NCI-H446 (cell line): ENCODE measurements at regions not wholly inside any gene's neighbourhood (a gene's known extent, or its start where the extent isn't known, plus 50 kb on each side); places are given as distances from the start of the nearest gene placed in this dataset.
"Not testable (repeated sequence)": the region's sequence is repeated elsewhere in the genome, so short reads cannot be mapped to it uniquely, and the experiment has no call there.

ENCODE experiments used
- DNase-seq, 2 experiments: peaks; one replicate each; lab custom pipeline; 2025; lab: John Stamatoyannopoulos, UW

- no peak for DNase-seq
Observed at GRCh38 chr3:144816323-144816722, 844.7 kb downstream of the DIPK2A start.

GRCh38 chr3:144818973-144819372, 847.4 kb downstream of the DIPK2A start:
- DNase-seq: no peak

GRCh38 chr3:144820232-144820631, 848.6 kb downstream of the DIPK2A start:
- not testable (repeated sequence) for DNase-seq

- DNase-seq: no peak
Observed at GRCh38 chr3:144820726-144821125, 849.1 kb downstream of the DIPK2A start.

- no peak for DNase-seq
Observed at GRCh38 chr3:144821583-144821982, 850.0 kb downstream of the DIPK2A start.

GRCh38 chr3:144822671-144823070, 851.0 kb downstream of the DIPK2A start:
- DNase-seq: no peak

GRCh38 chr3:144831955-144832716, 860.5 kb downstream of the DIPK2A start:
- DNase-seq: no peak

- DNase-seq: no peak
Observed at GRCh38 chr3:144839991-144840390, 868.4 kb downstream of the DIPK2A start.

- no peak for DNase-seq
Observed at GRCh38 chr3:144840866-144841265, 869.2 kb downstream of the DIPK2A start.

GRCh38 chr3:144843099-144843498, 871.5 kb downstream of the DIPK2A start:
- no peak for DNase-seq

- DNase-seq: no peak
Observed at GRCh38 chr3:144852999-144853398, 881.4 kb downstream of the DIPK2A start.

GRCh38 chr3:144854020-144854419, 882.4 kb downstream of the DIPK2A start:
- DNase-seq: not testable (repeated sequence)

GRCh38 chr3:144859161-144859560, 887.5 kb downstream of the DIPK2A start:
- DNase-seq: no peak

- no peak for DNase-seq
Observed at GRCh38 chr3:144864646-144865045, 893.0 kb downstream of the DIPK2A start.

- DNase-seq: no peak
Observed at GRCh38 chr3:144865948-144866347, 894.3 kb downstream of the DIPK2A start.

GRCh38 chr3:144866476-144866875, 894.9 kb downstream of the DIPK2A start:
- DNase-seq: no peak

GRCh38 chr3:144868506-144868905, 896.9 kb downstream of the DIPK2A start:
- DNase-seq: peak in 1 of 2 experiments; percentile 10

GRCh38 chr3:144873066-144873465, 901.4 kb downstream of the DIPK2A start:
- no peak for DNase-seq

- DNase-seq: no peak
Observed at GRCh38 chr3:144875211-144875610, 903.6 kb downstream of the DIPK2A start.

- DNase-seq: no peak
Observed at GRCh38 chr3:144877356-144877755, 905.7 kb downstream of the DIPK2A start.

GRCh38 chr3:144879701-144880100, 908.1 kb downstream of the DIPK2A start:
- no peak for DNase-seq

GRCh38 chr3:144893980-144894379, 922.4 kb downstream of the DIPK2A start:
- no peak for DNase-seq

- DNase-seq: no peak
Observed at GRCh38 chr3:144894576-144894975, 923.0 kb downstream of the DIPK2A start.

- DNase-seq: peak in 1 of 2 experiments; percentile 47
Observed at GRCh38 chr3:144900366-144900765, 928.7 kb downstream of the DIPK2A start.
